ENCODE measurements at regions not wholly inside any gene's neighbourhood (a gene's known extent, or its start where the extent isn't known, plus 50 kb on each side); places are given as distances from the start of the nearest gene placed in this dataset.

DNA sequence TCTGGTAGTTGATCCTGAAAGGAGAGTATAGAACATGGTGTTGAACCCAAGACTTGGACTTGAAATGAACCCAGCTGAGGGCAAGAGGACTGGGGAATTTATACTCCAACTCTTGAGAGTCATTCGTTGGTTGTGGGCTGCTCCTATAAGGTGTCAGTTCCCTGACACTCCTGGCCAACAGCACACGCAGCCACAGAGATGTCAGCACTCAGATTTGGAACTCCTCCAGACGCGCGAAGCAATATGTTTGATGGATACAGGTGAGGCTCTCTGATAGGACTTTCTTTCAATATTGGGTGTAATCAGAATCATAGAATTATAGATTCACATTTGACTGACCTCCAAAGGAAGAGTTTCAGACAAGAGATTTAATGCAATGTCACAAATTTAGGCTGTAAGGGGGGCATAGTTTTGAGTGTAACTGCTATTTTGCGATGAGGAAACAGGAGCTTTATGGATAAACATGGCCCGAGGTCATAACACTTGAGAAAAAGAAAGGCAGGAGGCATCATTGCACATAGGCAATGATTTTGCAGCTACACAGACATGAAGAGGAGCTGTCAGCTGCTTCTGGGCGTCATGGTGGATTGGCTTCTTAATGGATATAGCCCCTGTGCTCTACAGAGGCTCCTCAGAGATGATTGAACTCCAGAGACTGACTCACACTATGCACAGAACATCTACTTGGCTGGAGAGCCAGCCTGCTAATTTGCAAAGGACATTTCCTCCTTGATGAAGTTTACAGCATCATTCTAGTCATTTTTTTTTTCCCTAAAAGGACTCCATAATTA lies 569.2 kb upstream of the RGMA start:
- TF ChIP-seq CTCF (IDR thresholded peaks at IDR 0.05) (no peak), POLR2A (IDR thresholded peaks at IDR 0.05) (no peak)

DNA sequence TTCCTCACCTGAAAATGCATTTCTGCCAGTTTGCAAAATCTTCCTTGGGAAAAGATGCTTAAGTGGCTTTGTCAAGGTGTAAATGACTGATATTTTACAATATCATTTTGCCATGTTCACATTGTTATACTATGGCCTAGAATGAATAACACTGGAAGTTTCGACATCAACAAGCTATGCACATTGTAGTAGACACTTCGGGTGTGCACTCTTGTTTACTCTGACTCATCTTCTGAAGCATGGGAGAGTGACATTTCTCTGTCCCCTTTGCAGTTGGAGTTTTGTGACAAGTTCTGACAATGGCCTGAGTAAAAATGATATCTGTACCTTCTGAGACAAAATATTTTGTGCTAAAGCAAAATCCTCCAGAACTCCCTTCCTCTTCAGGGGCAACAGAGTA lies 567.0 kb upstream of the RGMA start:
- H3K4me3 ChIP-seq (ENCODE audit: low read depth, poor library complexity, severe bottlenecking), result no peak overlapping the region
- TF ChIP-seq POLR2A (IDR thresholded peaks at IDR 0.05) (no peak), CTCF (IDR thresholded peaks at IDR 0.05) (no peak)
- 67 to 73% methylated on average over 2 of the region's 2 CpGs for WGBS, 2 donors
- intact Hi-C loops (cut with DNase I; ENCODE audit: low total_unique reads), result no loop called here
- DNase-seq (ENCODE audit: low spot score in 2 of 2), result no peak

More for the DNA sequence above, 569.2 kb upstream of the RGMA start:
- no peak overlapping the region for H3K4me3 ChIP-seq (ENCODE audit: low read depth, poor library complexity, severe bottlenecking)
- DNase-seq (ENCODE audit: low spot score in 2 of 2), result no peak
- WGBS, 2 donors, result 80 to 86% methylated on average over 8 of the region's 8 CpGs
- intact Hi-C loops (cut with DNase I; ENCODE audit: low total_unique reads), result no loop called here

DNA sequence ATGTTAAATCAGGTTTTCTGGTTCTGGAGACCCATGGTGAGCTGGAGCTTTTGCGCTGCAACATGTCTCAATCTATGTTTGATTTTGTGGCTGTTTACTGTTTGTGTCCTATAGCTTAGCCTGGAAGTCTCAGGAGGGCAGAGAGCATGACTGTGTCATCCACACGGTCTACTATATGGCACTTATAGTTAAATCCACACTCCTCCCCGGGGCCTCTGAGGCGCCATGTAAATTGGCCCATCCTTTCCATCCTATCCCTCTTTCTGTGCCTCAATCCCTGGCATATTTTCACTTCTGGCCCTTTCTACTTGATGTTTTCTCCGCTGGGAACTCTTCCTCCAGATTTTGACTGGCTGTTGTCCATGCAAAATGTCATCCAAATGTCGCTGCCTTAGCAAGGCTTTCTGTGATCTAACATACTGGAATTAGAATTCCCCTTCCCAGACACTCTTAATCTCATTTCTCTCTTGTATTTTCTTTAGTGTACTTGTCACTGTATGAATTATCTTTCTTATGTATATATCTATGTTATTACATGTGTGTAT lies 560.8 kb upstream of the RGMA start:
- 59 to 62% methylated on average over 6 of the region's 6 CpGs for WGBS, 2 donors
- intact Hi-C loops (cut with DNase I; ENCODE audit: low total_unique reads), result no loop called here
- DNase-seq (ENCODE audit: low spot score in 2 of 2), result no peak
- no peak overlapping the region for H3K4me3 ChIP-seq (ENCODE audit: low read depth, poor library complexity, severe bottlenecking)
- TF ChIP-seq POLR2A (IDR thresholded peaks at IDR 0.05), result no peak
- no peak for TF ChIP-seq CTCF (IDR thresholded peaks at IDR 0.05)

- no peak for DNase-seq (ENCODE audit: low spot score in 2 of 2)
- 65 to 72% methylated on average over 2 of the region's 2 CpGs for WGBS, 2 donors
- TF ChIP-seq CTCF (IDR thresholded peaks at IDR 0.05), result no peak
- TF ChIP-seq POLR2A (IDR thresholded peaks at IDR 0.05), result no peak
- intact Hi-C loops (cut with DNase I; ENCODE audit: low total_unique reads), result no loop called here
- H3K4me3 ChIP-seq (ENCODE audit: low read depth, poor library complexity, severe bottlenecking), result no peak overlapping the region
Observed at GRCh38 chr15:93646193-93646592, 557.2 kb upstream of the RGMA start.

DNA sequence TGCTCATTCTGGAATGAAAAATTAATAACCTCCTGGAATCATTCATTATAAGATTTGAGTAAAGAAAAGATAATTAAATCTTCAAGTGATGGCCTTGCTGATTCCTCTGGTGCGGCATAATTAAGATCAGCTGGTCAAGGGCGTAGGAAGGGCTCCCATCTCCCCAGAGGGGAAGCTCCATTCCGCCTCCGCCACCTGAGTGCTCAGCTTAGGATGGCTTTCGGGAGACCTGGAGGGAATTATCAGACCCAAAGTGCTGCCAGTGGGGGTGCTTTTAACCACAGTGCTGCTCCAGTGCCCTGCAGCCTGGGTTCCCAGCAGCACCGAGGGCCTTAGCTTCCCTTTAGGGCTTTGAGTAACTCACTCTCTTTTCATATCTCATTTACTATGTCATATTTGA lies 556.6 kb upstream of the RGMA start:
- intact Hi-C loops (cut with DNase I; ENCODE audit: low total_unique reads), result no loop called here

More for the DNA sequence above, 556.6 kb upstream of the RGMA start:
- TF ChIP-seq CTCF (IDR thresholded peaks at IDR 0.05) (no peak), POLR2A (IDR thresholded peaks at IDR 0.05) (no peak)
- DNase-seq (ENCODE audit: low spot score in 2 of 2), result no peak
- no peak overlapping the region for H3K4me3 ChIP-seq (ENCODE audit: low read depth, poor library complexity, severe bottlenecking)
- 87 to 90% methylated on average over 6 of the region's 6 CpGs for WGBS, 2 donors
